IPS-18a (cell line): ENCODE measurements at regions not wholly inside any gene's neighbourhood (a gene's known extent, or its start where the extent isn't known, plus 50 kb on each side); places are given as distances from the start of the nearest gene placed in this dataset.

Experiments used
- H3K27ac ChIP-seq: one replicate; pipeline ENCODE4 v1.5.1; 2013; ENCODE audit warnings: low read length
- H3K27me3 ChIP-seq: one replicate; pipeline ENCODE4 v1.6.1; 2013; ENCODE audit warnings: mild to moderate bottlenecking, low read length; ENCODE audit not compliant: control insufficient read depth, insufficient read depth
- H3K36me3 ChIP-seq: one replicate; pipeline ENCODE4 v1.6.1; 2013; ENCODE audit warnings: low read depth, low read length; ENCODE audit not compliant: control insufficient read depth
- H3K4me1 ChIP-seq: one replicate; pipeline ENCODE4 v1.6.1; 2013; ENCODE audit warnings: low read depth, low read length; ENCODE audit not compliant: control insufficient read depth
- H3K4me3 ChIP-seq: one replicate; pipeline ENCODE4 v1.5.1; 2013; ENCODE audit warnings: low read length
- H3K9ac ChIP-seq: one replicate; pipeline ENCODE4 v1.6.1; 2013; ENCODE audit warnings: mild to moderate bottlenecking, low read length, moderate library complexity
- H3K9me3 ChIP-seq: one replicate; pipeline ENCODE4 v1.6.1; 2013; ENCODE audit warnings: low read depth, low read length; ENCODE audit not compliant: control insufficient read depth

GRCh38 chr4:58606303-58606702 is 1496.1 kb upstream of the IGFBP7 start:
- Histone ChIP-seq H3K4me1 (peaks cover 8% of the 10 kb centered on the region), H3K27ac (no peak overlapping the region), H3K4me3 (no peak overlapping the region), H3K9ac (no peak overlapping the region), H3K27me3 (no peaks in the 10 kb centered on the region), H3K9me3 (no peaks in the 10 kb centered on the region), H3K36me3 (no peaks in the 10 kb centered on the region)

- Histone ChIP-seq H3K4me1 (peaks cover 20% of the 10 kb centered on the region), H3K4me3 (no peak overlapping the region), H3K9ac (no peak overlapping the region), H3K36me3 (no peaks in the 10 kb centered on the region), H3K27ac (no peak overlapping the region), H3K27me3 (no peaks in the 10 kb centered on the region), H3K9me3 (peaks cover 4% of the 10 kb centered on the region)
Measured at GRCh38 chr4:58603951-58604350, 1493.8 kb upstream of the IGFBP7 start.

- H3K27ac ChIP-seq, result no peak overlapping the region
- H3K9ac ChIP-seq, result no peak overlapping the region
- H3K9me3 ChIP-seq, result peaks cover 4% of the 10 kb centered on the region
- no peaks in the 10 kb centered on the region for H3K27me3 ChIP-seq
- peaks cover 20% of the 10 kb centered on the region for H3K4me1 ChIP-seq
- H3K36me3 ChIP-seq, result no peaks in the 10 kb centered on the region
- H3K4me3 ChIP-seq, result no peak overlapping the region
Measured at GRCh38 chr4:58602731-58603359, 1492.7 kb upstream of the IGFBP7 start.

- peaks cover 25% of the 10 kb centered on the region for H3K4me1 ChIP-seq
- no peaks in the 10 kb centered on the region for H3K27me3 ChIP-seq
- no peak overlapping the region for H3K27ac ChIP-seq
- no peak overlapping the region for H3K4me3 ChIP-seq
- H3K36me3 ChIP-seq, result no peaks in the 10 kb centered on the region
- H3K9ac ChIP-seq, result no peak overlapping the region
- peaks cover 4% of the 10 kb centered on the region for H3K9me3 ChIP-seq
Measured at GRCh38 chr4:58602022-58602421, 1491.8 kb upstream of the IGFBP7 start.

GRCh38 chr4:58600290-58600689 is 1490.1 kb upstream of the IGFBP7 start:
- H3K4me1 ChIP-seq, result peaks cover 30% of the 10 kb centered on the region
- no peaks in the 10 kb centered on the region for H3K27me3 ChIP-seq
- peaks cover 4% of the 10 kb centered on the region for H3K9me3 ChIP-seq
- H3K4me3 ChIP-seq, result peak overlapping the region; percentile 9
- no peak overlapping the region for H3K9ac ChIP-seq
- no peaks in the 10 kb centered on the region for H3K36me3 ChIP-seq
- no peak overlapping the region for H3K27ac ChIP-seq

- Histone ChIP-seq H3K27ac (no peak overlapping the region), H3K36me3 (no peaks in the 10 kb centered on the region), H3K9ac (no peak overlapping the region), H3K4me3 (no peak overlapping the region), H3K9me3 (no peaks in the 10 kb centered on the region), H3K27me3 (no peaks in the 10 kb centered on the region), H3K4me1 (no peaks in the 10 kb centered on the region)
Measured at GRCh38 chr4:58590722-58591121, 1480.5 kb upstream of the IGFBP7 start.

GRCh38 chr4:58587856-58588255 is 1477.7 kb upstream of the IGFBP7 start:
- Histone ChIP-seq H3K9ac (no peak overlapping the region), H3K4me1 (no peaks in the 10 kb centered on the region), H3K4me3 (no peak overlapping the region), H3K27ac (no peak overlapping the region), H3K9me3 (peaks cover 8% of the 10 kb centered on the region), H3K27me3 (no peaks in the 10 kb centered on the region), H3K36me3 (no peaks in the 10 kb centered on the region)

- no peaks in the 10 kb centered on the region for H3K36me3 ChIP-seq
- H3K27me3 ChIP-seq, result no peaks in the 10 kb centered on the region
- H3K4me1 ChIP-seq, result no peaks in the 10 kb centered on the region
- H3K9me3 ChIP-seq, result no peaks in the 10 kb centered on the region
- H3K9ac ChIP-seq, result no peak overlapping the region
- H3K27ac ChIP-seq, result no peak overlapping the region
- no peak overlapping the region for H3K4me3 ChIP-seq
Measured at GRCh38 chr4:58566260-58566659, 1456.1 kb upstream of the IGFBP7 start.

GRCh38 chr4:58564695-58565475 is 1454.7 kb upstream of the IGFBP7 start:
- Histone ChIP-seq H3K4me1 (no peaks in the 10 kb centered on the region), H3K27me3 (no peaks in the 10 kb centered on the region), H3K4me3 (no peak overlapping the region), H3K9me3 (no peaks in the 10 kb centered on the region), H3K36me3 (no peaks in the 10 kb centered on the region), H3K27ac (no peak overlapping the region), H3K9ac (no peak overlapping the region)

- no peaks in the 10 kb centered on the region for H3K4me1 ChIP-seq
- no peak overlapping the region for H3K9ac ChIP-seq
- H3K27me3 ChIP-seq, result no peaks in the 10 kb centered on the region
- H3K4me3 ChIP-seq, result no peak overlapping the region
- H3K9me3 ChIP-seq, result no peaks in the 10 kb centered on the region
- H3K36me3 ChIP-seq, result no peaks in the 10 kb centered on the region
- no peak overlapping the region for H3K27ac ChIP-seq
Measured at GRCh38 chr4:58561170-58561569, 1451.0 kb upstream of the IGFBP7 start.

- Histone ChIP-seq H3K9ac (no peak overlapping the region), H3K36me3 (no peaks in the 10 kb centered on the region), H3K4me1 (no peaks in the 10 kb centered on the region), H3K9me3 (no peaks in the 10 kb centered on the region), H3K4me3 (no peak overlapping the region), H3K27ac (no peak overlapping the region), H3K27me3 (no peaks in the 10 kb centered on the region)
Measured at GRCh38 chr4:58560736-58561135, 1450.6 kb upstream of the IGFBP7 start.

GRCh38 chr4:58553679-58554078 is 1443.5 kb upstream of the IGFBP7 start:
- Histone ChIP-seq H3K9me3 (no peaks in the 10 kb centered on the region), H3K9ac (no peak overlapping the region), H3K27me3 (no peaks in the 10 kb centered on the region)

More at GRCh38 chr4:58553679-58554078, 1443.5 kb upstream of the IGFBP7 start:
- Histone ChIP-seq H3K27ac (no peak overlapping the region), H3K4me1 (no peaks in the 10 kb centered on the region), H3K4me3 (no peak overlapping the region), H3K36me3 (no peaks in the 10 kb centered on the region)
